HL-60 (cell line): ENCODE measurements at regions not wholly inside any gene's neighbourhood (a gene's known extent, or its start where the extent isn't known, plus 50 kb on each side); places are given as distances from the start of the nearest gene placed in this dataset.

Experiments used
- DNase-seq, 2 experiments: peaks; one replicate each; pipeline ENCODE4 v3.0.0-alpha.2; 2010 to 2020; ENCODE audit warnings: low read depth in 1 of 2, low spot score in 1 of 2
- H3K27ac ChIP-seq: fragments of 250-450 bp; sonication (Bioruptor Pico); replicated peaks from 2 replicates; pipeline ENCODE4 v1.5.1; 2020; ENCODE audit warnings: mild to moderate bottlenecking, moderate library complexity
- H3K27me3 ChIP-seq: fragments of 250-450 bp; sonication (Bioruptor Pico); 2 replicates; pipeline ENCODE4 v1.5.1; 2021; ENCODE audit warnings: mild to moderate bottlenecking, moderate library complexity; ENCODE audit not compliant: insufficient read depth, poor library complexity, severe bottlenecking
- H3K4me3 ChIP-seq: replicated peaks from 2 replicates; pipeline ENCODE4 v1.5.1; 2011; ENCODE audit warnings: mild to moderate bottlenecking, control low read depth, low read length; ENCODE audit not compliant: insufficient read depth
- GABPA ChIP-seq: IDR thresholded peaks from 2 replicates; pipeline ENCODE4 v1.6.1; 2012; ENCODE audit warnings: low read depth
- POLR2AphosphoS5 ChIP-seq: IDR thresholded peaks from 2 replicates; pipeline ENCODE4 v1.6.1; 2012; ENCODE audit warnings: low read depth
- SPI1 ChIP-seq: IDR thresholded peaks from 2 replicates; pipeline ENCODE4 v1.6.1; 2012; ENCODE audit warnings: low read depth, mild to moderate bottlenecking, borderline replicate concordance
- TF ChIP-seq, protein P1 (sequence below): IDR thresholded peaks from one replicate; pipeline ENCODE4 v1.5.1; 2011; ENCODE audit warnings: low read length, control low read depth, inconsistent platforms; ENCODE audit not compliant: insufficient read depth
- TF ChIP-seq, protein P2 (sequence below): IDR thresholded peaks from 2 replicates; pipeline ENCODE4 v1.6.1; 2012; ENCODE audit warnings: low read depth; ENCODE audit not compliant: insufficient replicate concordance

DNA sequence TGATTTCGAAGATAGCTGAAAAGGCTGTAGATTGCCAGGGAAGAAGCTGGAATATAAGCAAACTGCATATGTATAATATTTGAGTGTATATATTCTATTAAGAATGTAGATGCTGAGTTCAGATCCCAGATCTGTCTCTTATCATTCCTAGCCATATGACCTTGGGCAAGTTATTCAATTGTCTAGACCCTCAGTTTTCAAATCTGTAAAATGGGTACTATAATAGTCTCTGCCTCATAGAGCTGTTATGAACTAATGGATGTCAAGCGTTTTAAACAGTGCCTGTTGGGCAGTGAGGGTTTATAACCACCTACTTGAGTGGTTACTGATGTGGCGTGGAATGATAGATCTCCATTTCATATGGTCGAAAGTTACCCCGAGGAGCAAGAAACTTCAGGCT is 130.4 kb downstream of the GAS1 start:
- no peaks in the 10 kb centered on the region for H3K27me3 ChIP-seq

DNA sequence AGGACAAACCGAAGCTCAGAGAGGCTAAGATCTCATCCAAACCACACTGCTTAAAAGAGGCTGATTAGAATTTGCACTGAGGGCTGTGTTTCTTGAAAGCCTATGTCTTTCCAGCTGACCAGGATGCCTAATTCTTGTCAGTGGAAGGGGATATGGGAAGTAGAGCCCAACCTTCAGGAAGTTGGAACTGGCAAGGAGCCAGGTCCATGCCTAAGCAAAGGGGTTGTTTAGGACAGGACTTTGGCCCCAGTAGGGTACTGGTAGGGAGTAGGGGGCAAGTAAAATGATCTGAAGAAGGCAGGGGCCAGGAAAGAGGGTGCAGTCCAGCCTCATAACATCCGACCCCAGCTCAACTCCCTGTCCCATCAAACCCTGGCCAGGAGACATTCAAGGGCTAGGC is 130.9 kb downstream of the GAS1 start:
- no peak for TF ChIP-seq POLR2AphosphoS5
- H3K27ac ChIP-seq: no peak overlapping the region
- H3K4me3 ChIP-seq: no peak overlapping the region
- no peak for DNase-seq
- no peaks in the 10 kb centered on the region for H3K27me3 ChIP-seq

More for the DNA sequence above, 130.4 kb downstream of the GAS1 start:
- Histone ChIP-seq H3K27ac (no peak overlapping the region), H3K4me3 (no peak overlapping the region)
- TF ChIP-seq POLR2AphosphoS5 (no peak), GABPA (no peak), SPI1 (no peak)
- TF ChIP-seq, protein P1, sequence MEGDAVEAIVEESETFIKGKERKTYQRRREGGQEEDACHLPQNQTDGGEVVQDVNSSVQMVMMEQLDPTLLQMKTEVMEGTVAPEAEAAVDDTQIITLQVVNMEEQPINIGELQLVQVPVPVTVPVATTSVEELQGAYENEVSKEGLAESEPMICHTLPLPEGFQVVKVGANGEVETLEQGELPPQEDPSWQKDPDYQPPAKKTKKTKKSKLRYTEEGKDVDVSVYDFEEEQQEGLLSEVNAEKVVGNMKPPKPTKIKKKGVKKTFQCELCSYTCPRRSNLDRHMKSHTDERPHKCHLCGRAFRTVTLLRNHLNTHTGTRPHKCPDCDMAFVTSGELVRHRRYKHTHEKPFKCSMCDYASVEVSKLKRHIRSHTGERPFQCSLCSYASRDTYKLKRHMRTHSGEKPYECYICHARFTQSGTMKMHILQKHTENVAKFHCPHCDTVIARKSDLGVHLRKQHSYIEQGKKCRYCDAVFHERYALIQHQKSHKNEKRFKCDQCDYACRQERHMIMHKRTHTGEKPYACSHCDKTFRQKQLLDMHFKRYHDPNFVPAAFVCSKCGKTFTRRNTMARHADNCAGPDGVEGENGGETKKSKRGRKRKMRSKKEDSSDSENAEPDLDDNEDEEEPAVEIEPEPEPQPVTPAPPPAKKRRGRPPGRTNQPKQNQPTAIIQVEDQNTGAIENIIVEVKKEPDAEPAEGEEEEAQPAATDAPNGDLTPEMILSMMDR: no peak
- TF ChIP-seq, protein P2, sequence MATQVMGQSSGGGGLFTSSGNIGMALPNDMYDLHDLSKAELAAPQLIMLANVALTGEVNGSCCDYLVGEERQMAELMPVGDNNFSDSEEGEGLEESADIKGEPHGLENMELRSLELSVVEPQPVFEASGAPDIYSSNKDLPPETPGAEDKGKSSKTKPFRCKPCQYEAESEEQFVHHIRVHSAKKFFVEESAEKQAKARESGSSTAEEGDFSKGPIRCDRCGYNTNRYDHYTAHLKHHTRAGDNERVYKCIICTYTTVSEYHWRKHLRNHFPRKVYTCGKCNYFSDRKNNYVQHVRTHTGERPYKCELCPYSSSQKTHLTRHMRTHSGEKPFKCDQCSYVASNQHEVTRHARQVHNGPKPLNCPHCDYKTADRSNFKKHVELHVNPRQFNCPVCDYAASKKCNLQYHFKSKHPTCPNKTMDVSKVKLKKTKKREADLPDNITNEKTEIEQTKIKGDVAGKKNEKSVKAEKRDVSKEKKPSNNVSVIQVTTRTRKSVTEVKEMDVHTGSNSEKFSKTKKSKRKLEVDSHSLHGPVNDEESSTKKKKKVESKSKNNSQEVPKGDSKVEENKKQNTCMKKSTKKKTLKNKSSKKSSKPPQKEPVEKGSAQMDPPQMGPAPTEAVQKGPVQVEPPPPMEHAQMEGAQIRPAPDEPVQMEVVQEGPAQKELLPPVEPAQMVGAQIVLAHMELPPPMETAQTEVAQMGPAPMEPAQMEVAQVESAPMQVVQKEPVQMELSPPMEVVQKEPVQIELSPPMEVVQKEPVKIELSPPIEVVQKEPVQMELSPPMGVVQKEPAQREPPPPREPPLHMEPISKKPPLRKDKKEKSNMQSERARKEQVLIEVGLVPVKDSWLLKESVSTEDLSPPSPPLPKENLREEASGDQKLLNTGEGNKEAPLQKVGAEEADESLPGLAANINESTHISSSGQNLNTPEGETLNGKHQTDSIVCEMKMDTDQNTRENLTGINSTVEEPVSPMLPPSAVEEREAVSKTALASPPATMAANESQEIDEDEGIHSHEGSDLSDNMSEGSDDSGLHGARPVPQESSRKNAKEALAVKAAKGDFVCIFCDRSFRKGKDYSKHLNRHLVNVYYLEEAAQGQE: no peak
- DNase-seq: no peak

DNA sequence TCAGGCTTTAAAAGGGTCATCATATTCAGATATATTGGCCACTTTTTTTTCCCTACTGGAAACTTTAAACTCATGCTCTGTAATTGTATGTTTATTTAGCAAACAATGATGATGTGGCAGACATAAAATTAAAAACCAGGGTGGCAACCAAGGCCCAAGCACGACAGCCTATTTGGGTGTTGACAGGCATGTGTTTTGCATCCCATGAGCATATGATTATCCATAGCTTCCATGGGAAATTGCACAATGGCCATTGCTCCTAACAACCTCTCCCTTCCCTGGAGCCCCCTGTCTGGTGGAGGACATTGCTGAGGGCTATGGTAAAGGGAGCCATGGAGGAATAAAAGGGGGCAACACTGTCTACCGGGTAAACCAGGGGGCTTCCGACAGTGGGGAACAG is 134.7 kb downstream of the GAS1 start:
- TF ChIP-seq, protein P1: no peak
- TF ChIP-seq POLR2AphosphoS5: no peak
- no peak for TF ChIP-seq GABPA
- TF ChIP-seq, protein P2: no peak
- Histone ChIP-seq H3K4me3 (no peak overlapping the region), H3K27ac (no peak overlapping the region), H3K27me3 (no peaks in the 10 kb centered on the region)
- DNase-seq: no peak

DNA sequence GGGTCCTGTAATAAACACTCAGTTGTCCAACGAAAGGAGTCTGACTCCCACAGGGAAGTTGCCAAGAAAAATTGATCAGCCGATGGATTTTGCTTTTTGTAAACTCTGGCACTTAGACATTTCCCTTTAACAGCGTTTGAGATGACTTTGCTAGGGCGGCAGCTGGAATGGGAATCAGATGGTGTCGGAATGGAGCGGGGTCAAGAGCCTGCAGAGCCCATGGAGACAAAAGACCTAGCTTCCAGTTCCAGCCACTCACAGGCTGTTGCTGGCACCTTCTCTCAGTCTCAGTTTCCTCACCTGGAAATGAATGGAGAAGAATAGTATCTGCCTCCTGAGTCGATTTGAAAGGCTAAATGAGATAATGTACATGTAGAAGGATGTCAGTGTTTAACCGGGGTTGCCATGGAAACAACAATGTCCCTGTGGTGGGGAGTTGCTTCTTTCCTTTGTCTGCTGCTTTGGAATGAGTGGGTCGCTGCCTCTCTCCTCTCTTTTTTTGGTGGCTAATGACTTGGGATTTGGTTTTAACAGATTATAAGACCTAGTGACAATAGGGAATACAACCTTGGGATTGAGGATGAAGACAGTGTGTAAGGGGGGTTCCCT is 137.4 kb downstream of the GAS1 start:
- H3K4me3 ChIP-seq: no peak overlapping the region
- TF ChIP-seq POLR2AphosphoS5 (no peak), GABPA (no peak), SPI1 (no peak)
- TF ChIP-seq, protein P2: no peak
- TF ChIP-seq, protein P1: no peak
- no peak overlapping the region for H3K27ac ChIP-seq
- no peaks in the 10 kb centered on the region for H3K27me3 ChIP-seq
- DNase-seq: no peak
